NCI-H446 treated with DMSO at 0.1 percent for 48 hours (cell line): ENCODE measurements at regions not wholly inside any gene's neighbourhood (a gene's known extent, or its start where the extent isn't known, plus 50 kb on each side); places are given as distances from the start of the nearest gene placed in this dataset.
A peak's percentile ranks its signal among the peaks of the same experiment; 100 is the strongest.
"Not testable (repeated sequence)": the region's sequence is repeated elsewhere in the genome, so short reads cannot be mapped to it uniquely, and the experiment has no call there.

ENCODE experiments used
- DNase-seq: peaks from one replicate; lab custom pipeline; 2025; lab: John Stamatoyannopoulos, UW

- DNase-seq, result no peak
Observed at GRCh38 chr2:128414946-128415778, 96.5 kb upstream of the HS6ST1 start.

GRCh38 chr2:128415779-128416061 is 97.1 kb upstream of the HS6ST1 start:
- no peak for DNase-seq

- DNase-seq, result no peak
Observed at GRCh38 chr2:128416109-128416785, 97.6 kb upstream of the HS6ST1 start.

- DNase-seq, result no peak
Observed at GRCh38 chr2:128416806-128417205, 98.1 kb upstream of the HS6ST1 start.

GRCh38 chr2:128417264-128417663 is 98.6 kb upstream of the HS6ST1 start:
- not testable (repeated sequence) for DNase-seq

- no peak for DNase-seq
Observed at GRCh38 chr2:128420131-128420530, 101.5 kb upstream of the HS6ST1 start.

GRCh38 chr2:128420776-128421175 is 102.1 kb upstream of the HS6ST1 start:
- no peak for DNase-seq

GRCh38 chr2:128421286-128421685 is 102.6 kb upstream of the HS6ST1 start:
- DNase-seq, result no peak

- DNase-seq, result no peak
Observed at GRCh38 chr2:128421861-128422311, 103.2 kb upstream of the HS6ST1 start.

- no peak for DNase-seq
Observed at GRCh38 chr2:128422571-128422970, 103.9 kb upstream of the HS6ST1 start.

GRCh38 chr2:128423788-128424165 is 105.1 kb upstream of the HS6ST1 start:
- DNase-seq, result no peak

GRCh38 chr2:128424406-128425171 is 105.9 kb upstream of the HS6ST1 start:
- no peak for DNase-seq

GRCh38 chr2:128425216-128425615 is 106.5 kb upstream of the HS6ST1 start:
- no peak for DNase-seq

GRCh38 chr2:128425731-128426620 is 107.3 kb upstream of the HS6ST1 start:
- DNase-seq, result no peak

GRCh38 chr2:128427413-128427755 is 108.7 kb upstream of the HS6ST1 start:
- DNase-seq, result no peak

- no peak for DNase-seq
Observed at GRCh38 chr2:128428415-128428814, 109.7 kb upstream of the HS6ST1 start.

- DNase-seq, result no peak
Observed at GRCh38 chr2:128432423-128432822, 113.8 kb upstream of the HS6ST1 start.

- DNase-seq, result no peak
Observed at GRCh38 chr2:128433911-128434550, 115.4 kb upstream of the HS6ST1 start.

- DNase-seq, result peak; percentile 84
Observed at GRCh38 chr2:128435576-128436478, 117.2 kb upstream of the HS6ST1 start.

- DNase-seq, result peak; percentile 45
Observed at GRCh38 chr2:128436479-128437203, 118.0 kb upstream of the HS6ST1 start.
